WTC11 (cell line): ENCODE measurements at regions not wholly inside any gene's neighbourhood (a gene's known extent, or its start where the extent isn't known, plus 50 kb on each side); places are given as distances from the start of the nearest gene placed in this dataset.

Source experiments
- FOXK1 ChIP-seq: sonication (generic); formaldehyde crosslinking; IDR thresholded peaks from 2 replicates; pipeline ENCODE4 v1.8.0; 2022; ENCODE audit warnings: mild to moderate bottlenecking, moderate library complexity, missing genetic modification reagents
- TF ChIP-seq, protein P1 (sequence below): fragments of 200-600 bp; IDR thresholded peaks from 2 replicates; pipeline ENCODE4 v1.8.0; 2022; ENCODE audit warnings: antibody characterized with exemption

DNA sequence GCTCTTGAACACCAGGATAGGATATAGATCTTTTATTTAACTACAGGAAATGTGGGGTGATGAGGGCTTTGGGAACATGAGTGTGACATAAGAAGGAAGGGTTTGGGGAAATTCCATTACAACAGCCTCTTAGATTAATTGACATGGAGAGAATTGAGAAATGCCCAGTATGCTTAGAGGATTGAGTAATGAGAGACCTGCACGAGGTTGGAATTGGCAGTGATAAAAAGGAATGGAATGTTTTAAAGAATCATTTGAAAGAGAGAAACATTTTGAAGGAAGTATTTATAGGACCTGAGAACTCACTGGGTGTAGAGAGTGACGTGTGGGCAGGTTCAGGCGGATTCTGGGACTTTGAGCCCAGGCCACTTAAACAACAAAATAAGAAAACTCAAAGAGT, 227.0 kb downstream of the BMP2 start:
- TF ChIP-seq, protein P1, sequence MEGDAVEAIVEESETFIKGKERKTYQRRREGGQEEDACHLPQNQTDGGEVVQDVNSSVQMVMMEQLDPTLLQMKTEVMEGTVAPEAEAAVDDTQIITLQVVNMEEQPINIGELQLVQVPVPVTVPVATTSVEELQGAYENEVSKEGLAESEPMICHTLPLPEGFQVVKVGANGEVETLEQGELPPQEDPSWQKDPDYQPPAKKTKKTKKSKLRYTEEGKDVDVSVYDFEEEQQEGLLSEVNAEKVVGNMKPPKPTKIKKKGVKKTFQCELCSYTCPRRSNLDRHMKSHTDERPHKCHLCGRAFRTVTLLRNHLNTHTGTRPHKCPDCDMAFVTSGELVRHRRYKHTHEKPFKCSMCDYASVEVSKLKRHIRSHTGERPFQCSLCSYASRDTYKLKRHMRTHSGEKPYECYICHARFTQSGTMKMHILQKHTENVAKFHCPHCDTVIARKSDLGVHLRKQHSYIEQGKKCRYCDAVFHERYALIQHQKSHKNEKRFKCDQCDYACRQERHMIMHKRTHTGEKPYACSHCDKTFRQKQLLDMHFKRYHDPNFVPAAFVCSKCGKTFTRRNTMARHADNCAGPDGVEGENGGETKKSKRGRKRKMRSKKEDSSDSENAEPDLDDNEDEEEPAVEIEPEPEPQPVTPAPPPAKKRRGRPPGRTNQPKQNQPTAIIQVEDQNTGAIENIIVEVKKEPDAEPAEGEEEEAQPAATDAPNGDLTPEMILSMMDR, result no peak
- no peak for TF ChIP-seq FOXK1 (CRISPR knock-in tag)
